Right atrium auricular region (tissue), 2 donors: ENCODE measurements at regions not wholly inside any gene's neighbourhood (a gene's known extent, or its start where the extent isn't known, plus 50 kb on each side); places are given as distances from the start of the nearest gene placed in this dataset.
A peak's percentile ranks its signal among the peaks of the same experiment; 100 is the strongest.
"Not testable (repeated sequence)": the region's sequence is repeated elsewhere in the genome, so short reads cannot be mapped to it uniquely, and the experiment has no call there.

Experiments
- DNase-seq: peaks from one replicate; pipeline ENCODE4 v3.0.0-alpha.2; 2019; ENCODE audit warnings: low spot score
- H3K27ac ChIP-seq, 2 donors: fragments of 200-600 bp; sonication (generic); 1 replicate in 1 of 2; 2 replicates in 1 of 2; pipeline ENCODE4 v1.5.1; 2016 to 2019
- H3K27me3 ChIP-seq, 2 donors: fragments of 200-600 bp; sonication (generic); one replicate each; pipeline versions ENCODE4 v1.5.1 to v1.6.0; 2017 to 2019
- H3K36me3 ChIP-seq: fragments of 200-600 bp; sonication (generic); one replicate; pipeline ENCODE4 v1.5.1; 2016
- H3K4me1 ChIP-seq, 2 donors: fragments of 200-600 bp; sonication (generic); one replicate each; pipeline versions ENCODE4 v1.5.1 to v1.6.0; 2017 to 2019
- H3K4me3 ChIP-seq, 2 donors: fragments of 200-600 bp; sonication (generic); 1 replicate in 1 of 2; 2 replicates in 1 of 2; pipeline ENCODE4 v1.5.1; 2017 to 2019; ENCODE audit warnings: mild to moderate bottlenecking in 1 of 2, moderate library complexity in 1 of 2
- H3K9me3 ChIP-seq, 2 donors: fragments of 200-600 bp; sonication (generic); one replicate each; pipeline ENCODE4 v1.5.1; 2019
- CTCF ChIP-seq, 2 donors: fragments of 200-600 bp; sonication (generic); IDR thresholded peaks; one replicate each; pipeline ENCODE4 v1.5.1; 2019; ENCODE audit warnings: antibody characterized with exemption in 2 of 2

- Histone ChIP-seq H3K27me3 (no peaks in the 10 kb centered on the region), H3K9me3 (no peaks in the 10 kb centered on the region), H3K27ac (no peak overlapping the region), H3K4me1 (no peaks in the 10 kb centered on the region), H3K36me3 (no peaks in the 10 kb centered on the region), H3K4me3 (no peak overlapping the region)
- DNase-seq = no peak
- no peak for TF ChIP-seq CTCF (IDR thresholded peaks at IDR 0.05)
Observed at GRCh38 chr6:76866091-76866915, 597.0 kb downstream of the HTR1B start.

GRCh38 chr6:76862936-76863335 lies 600.4 kb downstream of the HTR1B start:
- TF ChIP-seq CTCF (IDR thresholded peaks at IDR 0.05) = no peak

GRCh38 chr6:76861403-76861802 lies 601.9 kb downstream of the HTR1B start:
- H3K4me3 ChIP-seq = no peak overlapping the region
- peak in 1 of 2 donors; percentile 36 for TF ChIP-seq CTCF (IDR thresholded peaks at IDR 0.05)
- no peaks in the 10 kb centered on the region for H3K27me3 ChIP-seq
- H3K36me3 ChIP-seq = no peaks in the 10 kb centered on the region
- no peak for DNase-seq
- no peaks in the 10 kb centered on the region for H3K9me3 ChIP-seq
- H3K27ac ChIP-seq = no peak overlapping the region
- no peaks in the 10 kb centered on the region for H3K4me1 ChIP-seq

More at GRCh38 chr6:76862936-76863335, 600.4 kb downstream of the HTR1B start:
- H3K27ac ChIP-seq = no peak overlapping the region
- no peaks in the 10 kb centered on the region for H3K27me3 ChIP-seq
- H3K4me3 ChIP-seq = no peak overlapping the region
- no peaks in the 10 kb centered on the region for H3K9me3 ChIP-seq
- H3K4me1 ChIP-seq = no peaks in the 10 kb centered on the region
- DNase-seq = no peak
- no peaks in the 10 kb centered on the region for H3K36me3 ChIP-seq

GRCh38 chr6:76856065-76856464 lies 607.2 kb downstream of the HTR1B start:
- H3K9me3 ChIP-seq = no peaks in the 10 kb centered on the region
- no peaks in the 10 kb centered on the region for H3K4me1 ChIP-seq
- no peaks in the 10 kb centered on the region for H3K36me3 ChIP-seq
- no peak overlapping the region for H3K4me3 ChIP-seq
- H3K27me3 ChIP-seq = no peaks in the 10 kb centered on the region
- no peak for DNase-seq
- H3K27ac ChIP-seq = no peak overlapping the region
- TF ChIP-seq CTCF (IDR thresholded peaks at IDR 0.05) = no peak

GRCh38 chr6:76852776-76853175 lies 610.5 kb downstream of the HTR1B start:
- Histone ChIP-seq H3K4me3 (no peak overlapping the region), H3K9me3 (no peaks in the 10 kb centered on the region), H3K4me1 (no peaks in the 10 kb centered on the region), H3K27ac (no peak overlapping the region), H3K36me3 (no peaks in the 10 kb centered on the region), H3K27me3 (no peaks in the 10 kb centered on the region)
- no peak for TF ChIP-seq CTCF (IDR thresholded peaks at IDR 0.05)
- DNase-seq = no peak

GRCh38 chr6:76849274-76849970 lies 613.9 kb downstream of the HTR1B start:
- DNase-seq, H3K27ac ChIP-seq, H3K36me3 ChIP-seq, H3K9me3 ChIP-seq, H3K4me1 ChIP-seq, H3K27me3 ChIP-seq, H3K4me3 ChIP-seq: not testable (repeated sequence)
